Stimulated activated CD8-positive, alpha-beta memory T cell treated with anti-CD3 and anti-CD28 coated beads, Interleukin-12 subunit alpha, Interleukin-12 subunit beta, amount 100 ng/mL, for 4 hours (primary cell): ENCODE measurements at regions not wholly inside any gene's neighbourhood (a gene's known extent, or its start where the extent isn't known, plus 50 kb on each side); places are given as distances from the start of the nearest gene placed in this dataset.
"Not testable (repeated sequence)": the region's sequence is repeated elsewhere in the genome, so short reads cannot be mapped to it uniquely, and the experiment has no call there.

Experiments used
- DNase-seq: peaks from one replicate; pipeline ENCODE4 v3.0.0-alpha.2; 2020; ENCODE audit warnings: low read depth

GRCh38 chr15:93823971-93824913, 407.1 kb upstream of the MCTP2 start:
- DNase-seq, result no peak

- DNase-seq, result no peak
Observed at GRCh38 chr15:93820566-93820965, 410.8 kb upstream of the MCTP2 start.

GRCh38 chr15:93819826-93820225, 411.5 kb upstream of the MCTP2 start:
- no peak for DNase-seq

- no peak for DNase-seq
Observed at GRCh38 chr15:93816815-93817214, 414.5 kb upstream of the MCTP2 start.

DNA sequence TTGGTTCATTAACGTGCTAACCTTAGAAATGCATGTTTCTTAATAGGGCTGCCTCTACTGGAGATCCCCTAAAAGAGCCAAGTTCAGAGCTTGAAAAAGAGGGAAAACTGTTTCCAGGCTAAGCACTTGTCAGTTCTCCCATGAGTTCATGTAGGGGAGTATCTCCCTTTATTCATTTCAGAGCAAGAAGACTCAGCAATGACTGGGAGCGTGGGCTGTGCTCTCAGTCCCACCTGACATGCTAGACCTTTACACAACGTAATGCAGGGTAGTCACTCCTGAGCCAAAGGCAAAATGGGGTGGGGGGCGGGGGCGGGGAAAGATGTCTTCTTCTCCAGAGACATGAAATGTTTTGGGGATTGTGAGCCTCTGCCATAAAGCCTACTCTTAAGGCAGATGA, 420.1 kb upstream of the MCTP2 start:
- DNase-seq, result no peak

GRCh38 chr15:93809516-93809915, 421.8 kb upstream of the MCTP2 start:
- no peak for DNase-seq

DNA sequence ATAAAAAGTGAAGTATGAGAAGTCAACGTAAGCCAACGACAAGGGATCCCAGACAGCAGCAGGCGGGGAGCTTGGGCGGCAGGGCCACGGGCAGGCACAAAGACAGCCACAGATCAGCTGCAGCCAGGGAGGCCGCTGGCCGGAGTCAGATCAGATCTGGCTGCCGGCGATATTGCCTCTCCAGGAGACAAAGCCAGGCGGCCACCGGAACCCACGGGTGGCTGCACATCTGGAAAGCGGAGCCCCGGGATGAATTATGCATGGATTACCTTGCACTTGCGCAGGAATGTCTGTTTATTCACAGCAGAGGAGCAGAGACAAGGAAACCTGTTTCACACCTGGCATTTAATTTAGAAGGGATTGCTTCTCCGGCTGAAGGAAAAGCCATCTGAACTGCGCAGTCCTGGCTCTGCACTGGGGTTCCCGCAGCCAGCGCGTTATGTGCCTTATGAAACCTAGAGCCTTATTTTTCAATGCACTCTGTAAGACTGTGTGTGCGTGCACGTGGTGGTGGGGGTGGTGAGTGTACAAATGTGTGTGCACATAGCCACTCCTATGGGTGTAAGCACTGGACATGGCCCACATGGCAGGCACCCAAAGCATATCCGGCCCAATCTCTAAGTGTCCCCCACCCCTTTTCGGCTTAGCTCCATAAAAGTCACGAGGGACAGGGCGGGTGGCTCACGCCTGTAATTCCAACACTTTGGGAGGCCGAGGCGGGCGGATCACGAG, 427.8 kb upstream of the MCTP2 start:
- no peak for DNase-seq

DNA sequence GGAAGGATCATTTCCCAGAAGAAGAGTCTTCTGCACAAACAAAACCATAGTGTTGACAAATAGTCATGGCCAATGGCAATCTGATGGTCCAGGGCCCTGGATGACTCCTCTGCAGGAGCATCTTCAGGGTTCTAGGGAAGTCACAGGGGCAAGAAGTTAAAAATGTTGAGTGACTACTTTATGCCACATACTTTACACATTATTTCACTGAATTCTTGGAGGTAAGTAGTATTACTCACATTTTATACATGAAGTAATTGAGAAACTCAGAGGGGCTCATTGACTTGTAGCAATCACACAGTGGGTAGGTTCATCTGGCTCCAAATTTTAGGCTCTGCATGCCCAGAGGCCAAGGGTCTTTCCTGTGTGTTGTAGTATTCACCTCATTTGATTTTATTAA, 430.2 kb upstream of the MCTP2 start:
- no peak for DNase-seq

GRCh38 chr15:93800805-93801204, 430.6 kb upstream of the MCTP2 start:
- no peak for DNase-seq

- no peak for DNase-seq
Observed at GRCh38 chr15:93789441-93789840, 441.9 kb upstream of the MCTP2 start.

DNA sequence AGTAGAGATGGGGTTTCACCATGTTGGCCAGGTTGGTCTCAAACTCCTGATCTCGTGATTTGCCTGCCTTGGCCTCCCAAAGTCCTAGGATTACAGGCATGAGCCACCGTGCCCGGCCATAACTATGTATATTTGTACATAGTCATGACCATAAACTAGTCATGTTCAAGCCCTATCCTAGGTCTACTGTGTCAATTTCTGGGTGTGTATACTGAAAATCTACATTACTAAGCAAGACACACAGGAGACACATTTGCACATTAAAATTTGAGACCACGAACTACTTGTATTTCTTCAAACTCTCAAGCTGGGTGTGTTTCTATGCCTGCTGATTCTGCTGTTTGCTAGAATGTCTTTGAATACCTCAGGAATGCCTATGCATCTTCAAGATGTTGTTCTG, 451.3 kb upstream of the MCTP2 start:
- no peak for DNase-seq

DNA sequence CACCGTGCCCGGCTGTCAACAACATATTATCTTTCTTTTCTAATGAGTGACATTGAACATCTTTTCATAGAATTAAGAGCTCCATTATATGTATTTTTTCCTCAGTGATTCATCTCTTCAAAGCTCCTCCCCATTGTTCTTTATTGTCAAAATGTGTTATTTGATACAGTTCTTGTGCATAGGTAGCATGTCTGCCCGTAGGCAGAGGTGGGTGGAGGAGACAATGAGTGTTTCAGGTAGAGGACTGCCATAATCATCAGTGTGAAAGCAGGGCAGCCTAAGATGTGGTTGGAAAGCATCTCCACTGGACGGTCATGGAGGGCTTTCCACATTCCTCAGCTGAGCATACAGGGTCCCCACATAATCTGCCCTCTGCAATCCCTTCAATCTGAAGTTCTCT, 452.0 kb upstream of the MCTP2 start:
- DNase-seq, result no peak

GRCh38 chr15:93771196-93772030, 459.9 kb upstream of the MCTP2 start:
- no peak for DNase-seq

DNA sequence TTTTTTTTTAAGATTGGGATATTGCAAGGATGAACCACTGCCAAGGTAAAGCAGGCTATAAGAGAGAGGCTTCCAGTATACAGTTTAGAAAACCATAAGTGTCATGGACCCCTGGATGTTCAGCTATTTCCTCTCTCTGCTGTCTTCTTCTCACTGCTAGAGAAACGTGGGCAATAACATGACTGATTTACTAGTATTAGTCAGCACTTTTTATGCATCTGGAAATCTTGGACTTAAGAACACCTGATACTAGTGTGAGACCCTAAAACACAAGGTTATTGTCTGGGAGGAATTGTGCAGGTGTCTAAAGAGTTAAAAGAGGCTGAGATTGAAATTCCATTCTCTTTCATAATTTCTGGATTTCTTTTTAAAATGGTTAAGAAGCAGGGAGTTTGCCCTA, 460.6 kb upstream of the MCTP2 start:
- no peak for DNase-seq

GRCh38 chr15:93762036-93762435, 469.3 kb upstream of the MCTP2 start:
- DNase-seq, result no peak

GRCh38 chr15:93759629-93760028, 471.7 kb upstream of the MCTP2 start:
- DNase-seq, result no peak

- DNase-seq, result no peak
Observed at GRCh38 chr15:93758824-93759223, 472.5 kb upstream of the MCTP2 start.

GRCh38 chr15:93748710-93749109, 482.7 kb upstream of the MCTP2 start:
- DNase-seq, result no peak

- not testable (repeated sequence) for DNase-seq
Observed at GRCh38 chr15:93734976-93735375, 496.4 kb upstream of the MCTP2 start.

DNA sequence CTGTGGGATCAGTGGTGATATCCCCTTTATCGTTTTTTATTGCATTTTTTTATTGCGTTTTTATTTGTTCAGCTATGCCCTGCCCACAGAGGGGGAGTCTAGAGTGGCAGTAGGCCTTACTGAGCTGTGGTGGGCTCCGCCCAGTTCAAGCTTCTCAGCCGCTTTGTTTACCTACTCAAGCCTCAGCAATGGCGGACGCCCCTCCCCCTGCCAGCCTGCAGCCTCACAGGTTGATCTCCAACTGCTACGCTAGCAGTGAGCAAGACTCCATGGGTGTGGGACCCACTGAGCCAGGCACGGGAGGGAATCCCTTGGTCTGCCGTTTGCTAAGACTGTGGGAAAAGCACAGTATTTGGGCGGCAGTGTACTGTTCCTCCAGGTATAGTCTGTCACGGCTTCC, 500.6 kb upstream of the MCTP2 start:
- no peak for DNase-seq

GRCh38 chr15:93722165-93722564, 509.2 kb upstream of the MCTP2 start:
- no peak for DNase-seq

DNA sequence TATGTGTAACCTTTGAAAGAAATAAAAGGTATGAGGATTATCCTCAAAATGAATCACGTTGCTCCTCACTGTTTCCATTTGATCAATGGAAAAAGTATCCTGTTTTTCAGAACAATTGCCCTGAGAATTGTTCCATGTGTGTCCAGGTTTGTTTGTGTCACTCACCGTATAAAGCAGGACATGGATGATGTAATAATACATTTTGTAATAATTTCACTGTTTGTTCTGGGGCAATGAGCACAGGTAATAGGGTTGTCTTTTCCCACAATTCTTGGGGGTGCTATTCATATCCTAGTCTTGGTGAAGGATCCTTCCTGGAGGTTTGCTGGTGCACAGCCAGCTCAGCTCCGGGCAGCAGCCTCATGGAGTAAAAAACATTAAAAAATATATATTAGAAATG, 510.8 kb upstream of the MCTP2 start:
- DNase-seq, result no peak
